OCI-LY7 (cell line): ENCODE measurements at regions not wholly inside any gene's neighbourhood (a gene's known extent, or its start where the extent isn't known, plus 50 kb on each side); places are given as distances from the start of the nearest gene placed in this dataset.

Experiments
- CTCF ChIP-seq: fragments of 200-600 bp; sonication (generic); conservative IDR thresholded peaks from 2 replicates; pipeline ENCODE4 v1.5.1; 2014; ENCODE audit warnings: mild to moderate bottlenecking, antibody characterized with exemption, low read length, moderate library complexity, mixed read lengths
- EZH2phosphoT487 ChIP-seq: fragments of 200-600 bp; sonication (generic); IDR thresholded peaks from 2 replicates; pipeline ENCODE4 v1.6.1; 2018; ENCODE audit warnings: low read depth, borderline replicate concordance, mild to moderate bottlenecking, mixed run types, antibody characterized with exemption, low read length, moderate library complexity, mixed read lengths

- TF ChIP-seq CTCF = no peak
- TF ChIP-seq EZH2phosphoT487 = no peak
Observed at GRCh38 chr10:129056734-129057689, 410.0 kb upstream of the MGMT start.
